ENCODE measurements at regions not wholly inside any gene's neighbourhood (a gene's known extent, or its start where the extent isn't known, plus 50 kb on each side); places are given as distances from the start of the nearest gene placed in this dataset.

DNA sequence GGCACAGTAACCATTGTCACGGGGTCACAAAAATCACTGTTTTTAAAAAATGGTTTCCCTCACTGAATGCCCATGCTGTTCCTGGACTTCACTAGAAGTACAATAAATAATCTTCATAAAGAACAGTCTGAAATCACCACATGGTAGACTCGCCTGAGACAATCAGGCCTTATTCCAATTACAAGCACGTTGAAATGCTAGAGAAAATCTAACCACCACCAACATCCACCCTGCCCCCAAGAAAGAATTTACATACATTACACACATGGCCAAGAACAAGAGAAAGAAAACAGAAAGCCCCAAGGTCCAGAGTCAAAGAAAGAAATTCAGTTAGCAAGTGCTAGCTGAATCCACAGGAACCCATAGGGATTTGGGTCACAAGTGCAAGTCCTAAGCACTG is 107.0 kb upstream of the ERG start:
- TF ChIP-seq, protein P1, sequence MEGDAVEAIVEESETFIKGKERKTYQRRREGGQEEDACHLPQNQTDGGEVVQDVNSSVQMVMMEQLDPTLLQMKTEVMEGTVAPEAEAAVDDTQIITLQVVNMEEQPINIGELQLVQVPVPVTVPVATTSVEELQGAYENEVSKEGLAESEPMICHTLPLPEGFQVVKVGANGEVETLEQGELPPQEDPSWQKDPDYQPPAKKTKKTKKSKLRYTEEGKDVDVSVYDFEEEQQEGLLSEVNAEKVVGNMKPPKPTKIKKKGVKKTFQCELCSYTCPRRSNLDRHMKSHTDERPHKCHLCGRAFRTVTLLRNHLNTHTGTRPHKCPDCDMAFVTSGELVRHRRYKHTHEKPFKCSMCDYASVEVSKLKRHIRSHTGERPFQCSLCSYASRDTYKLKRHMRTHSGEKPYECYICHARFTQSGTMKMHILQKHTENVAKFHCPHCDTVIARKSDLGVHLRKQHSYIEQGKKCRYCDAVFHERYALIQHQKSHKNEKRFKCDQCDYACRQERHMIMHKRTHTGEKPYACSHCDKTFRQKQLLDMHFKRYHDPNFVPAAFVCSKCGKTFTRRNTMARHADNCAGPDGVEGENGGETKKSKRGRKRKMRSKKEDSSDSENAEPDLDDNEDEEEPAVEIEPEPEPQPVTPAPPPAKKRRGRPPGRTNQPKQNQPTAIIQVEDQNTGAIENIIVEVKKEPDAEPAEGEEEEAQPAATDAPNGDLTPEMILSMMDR (IDR thresholded peaks at IDR 0.05; ENCODE audit: low read depth, low read length, poor library complexity, severe bottlenecking) = no peak
- no peak for TF ChIP-seq EZH2phosphoT487 (IDR thresholded peaks at IDR 0.05; ENCODE audit: borderline replicate concordance, low read length)

All from DOHH2 (cell line).